H1 (cell line): ENCODE measurements at regions not wholly inside any gene's neighbourhood (a gene's known extent, or its start where the extent isn't known, plus 50 kb on each side); places are given as distances from the start of the nearest gene placed in this dataset.

Source experiments
- CTCF ChIA-PET: fragments of 300-600 bp; sonication (Branson Sonifier 250); formaldehyde crosslinking; loops from one replicate; lab custom pipeline; 2021; ENCODE audit not compliant: partially characterized antibody; lab: Charles Lee
- POLR2A ChIA-PET: fragments of 300-600 bp; sonication (Branson Sonifier 250); formaldehyde crosslinking; loops from one replicate; lab custom pipeline; 2021; ENCODE audit warnings: inconsistent platforms; ENCODE audit not compliant: partially characterized antibody; lab: Charles Lee
- DNase-seq, 2 experiments: peaks; one replicate each; pipeline versions ENCODE4 v3.0.0 to v3.0.0-alpha.2; 2010 to 2022; ENCODE audit warnings: low spot score in 2 of 2, low read depth in 1 of 2, mixed read lengths in 1 of 2
- FAIRE-seq: peaks from 2 replicates; lab custom pipeline; 2011; peaks lifted over from hg19 to GRCh38; lab: Jason Lieb, UNC
- H2AFZ ChIP-seq: 2 replicates; pipeline ENCODE4 v1.8.1; 2012; ENCODE audit warnings: low read length, inconsistent platforms
- H2AK5ac ChIP-seq: 2 replicates; pipeline ENCODE4 v1.6.1; 2013; ENCODE audit warnings: low read depth, low read length
- H2BK120ac ChIP-seq: replicated peaks from 2 replicates; pipeline ENCODE3; 2013; ENCODE audit warnings: low read depth, low read length, inconsistent platforms
- H2BK12ac ChIP-seq: 2 replicates; pipeline ENCODE4 v1.6.1; 2013; ENCODE audit warnings: low read depth, low read length
- H2BK15ac ChIP-seq: 2 replicates; pipeline ENCODE4 v1.6.1; 2013; ENCODE audit warnings: low read length
- H2BK20ac ChIP-seq: 2 replicates; pipeline ENCODE4 v1.6.1; 2013; ENCODE audit warnings: low read length
- H2BK5ac ChIP-seq: 2 replicates; pipeline ENCODE4 v1.6.1; 2013; ENCODE audit warnings: low read depth, low read length
- H3K14ac ChIP-seq: 2 replicates; pipeline ENCODE4 v1.6.1; 2013; ENCODE audit warnings: inconsistent platforms; ENCODE audit not compliant: insufficient read length
- H3K18ac ChIP-seq: 2 replicates; pipeline ENCODE4 v1.6.1; 2013; ENCODE audit warnings: low read length; ENCODE audit errors: extremely low read depth
- H3K23ac ChIP-seq: 2 replicates; pipeline ENCODE4 v1.6.1; 2013; ENCODE audit warnings: inconsistent platforms; ENCODE audit not compliant: insufficient read length
- H3K23me2 ChIP-seq: 2 replicates; pipeline ENCODE4 v1.6.1; 2013; ENCODE audit warnings: low read depth, low read length
- H3K27ac ChIP-seq: 2 replicates; pipeline ENCODE4 v1.6.1; 2011; ENCODE audit warnings: low read depth, low read length, inconsistent platforms
- H3K27me3 ChIP-seq, 4 experiments: replicated peaks in 1 of 4; 1 replicate in 1 of 4; 2 replicates in 3 of 4; pipeline versions ENCODE4 v1.6.1 to v1.8.1; 2011 to 2013; ENCODE audit warnings: low read length in 3 of 4, mild to moderate bottlenecking in 3 of 4, inconsistent platforms in 2 of 4, mixed read lengths in 2 of 4, moderate library complexity in 1 of 4; ENCODE audit not compliant: control insufficient read depth in 3 of 4, insufficient read depth in 3 of 4; ENCODE audit errors: extremely low read depth in 1 of 4
- H3K36me3 ChIP-seq, 4 experiments: 2 replicates each; pipeline versions ENCODE4 v1.6.1 to v1.8.1; 2011 to 2013; ENCODE audit warnings: mild to moderate bottlenecking in 4 of 4, low read length in 3 of 4, moderate library complexity in 2 of 4, control low read depth in 1 of 4, inconsistent platforms in 1 of 4; ENCODE audit not compliant: insufficient read depth in 4 of 4, control insufficient read depth in 2 of 4
- H3K4ac ChIP-seq: replicated peaks from 2 replicates; pipeline ENCODE3; 2013; ENCODE audit warnings: low read length, low read depth, mixed read lengths, inconsistent platforms; ENCODE audit not compliant: insufficient read length
- H3K4me1 ChIP-seq, 4 experiments: replicated peaks in 1 of 4; 1 replicate in 1 of 4; 2 replicates in 3 of 4; pipeline versions ENCODE4 v1.6.1 to v1.8.1; 2011 to 2013; ENCODE audit warnings: low read length in 3 of 4, inconsistent platforms in 2 of 4, mixed read lengths in 1 of 4; ENCODE audit not compliant: insufficient read depth in 4 of 4, control insufficient read depth in 3 of 4
- H3K4me2 ChIP-seq, 2 experiments: 2 replicates each; pipeline versions ENCODE4 v1.6.1 to v1.8.1; 2011 to 2013; ENCODE audit warnings: low read depth in 2 of 2, low read length in 2 of 2, control low read depth in 1 of 2, inconsistent platforms in 1 of 2, mild to moderate bottlenecking in 1 of 2; ENCODE audit not compliant: insufficient read depth in 1 of 2
- H3K4me3 ChIP-seq, 4 experiments: fragments of 200-600, 300-600 bp in 1 of 4; sonication (generic), shearing (Covaris generic), sonication (Bioruptor Twin) in 1 of 4; 2 replicates each; pipeline versions ENCODE4 v1.5.1 to v1.8.1; 2011 to 2016; ENCODE audit warnings: low read length in 4 of 4, low read depth in 3 of 4, control low read depth in 2 of 4, inconsistent platforms in 2 of 4, mild to moderate bottlenecking in 2 of 4, mixed read lengths in 1 of 4, moderate library complexity in 1 of 4; ENCODE audit not compliant: insufficient read depth in 2 of 4; ENCODE audit errors: extremely low read depth in 1 of 4
- H3K56ac ChIP-seq: replicated peaks from 2 replicates; pipeline ENCODE3; 2013; ENCODE audit warnings: low read depth, mild to moderate bottlenecking, mixed read lengths, low read length, inconsistent platforms; ENCODE audit not compliant: insufficient read length
- H3K79me1 ChIP-seq: 2 replicates; pipeline ENCODE4 v1.6.1; 2013; ENCODE audit warnings: low read depth, low read length, control low read depth
- H3K79me2 ChIP-seq, 2 experiments: 2 replicates each; pipeline versions ENCODE4 v1.6.1 to v1.8.1; 2012 to 2013; ENCODE audit warnings: low read length in 2 of 2, mild to moderate bottlenecking in 2 of 2, inconsistent platforms in 1 of 2; ENCODE audit not compliant: insufficient read depth in 2 of 2, control insufficient read depth in 1 of 2
- H3K9ac ChIP-seq, 4 experiments: replicated peaks in 1 of 4; 1 replicate in 1 of 4; 2 replicates in 3 of 4; pipeline versions ENCODE4 v1.6.1 to v1.8.1; 2011 to 2013; ENCODE audit warnings: low read depth in 3 of 4, low read length in 3 of 4, control low read depth in 2 of 4, mild to moderate bottlenecking in 2 of 4, moderate library complexity in 2 of 4, inconsistent platforms in 1 of 4; ENCODE audit errors: extremely low read depth in 1 of 4
- H3K9me3 ChIP-seq, 2 experiments: 2 replicates each; pipeline versions ENCODE4 v1.6.1 to v1.8.1; 2012 to 2013; ENCODE audit warnings: mild to moderate bottlenecking in 2 of 2, moderate library complexity in 2 of 2, control low read depth in 1 of 2, inconsistent platforms in 1 of 2, low read depth in 1 of 2, low read length in 1 of 2, mixed read lengths in 1 of 2; ENCODE audit not compliant: insufficient read depth in 2 of 2
- H4K20me1 ChIP-seq, 2 experiments: replicated peaks in 1 of 2; 2 replicates each; pipeline versions ENCODE3 to v1.8.1; 2011 to 2013; ENCODE audit warnings: inconsistent platforms in 2 of 2, low read length in 2 of 2, mild to moderate bottlenecking in 1 of 2; ENCODE audit not compliant: insufficient read depth in 2 of 2, control insufficient read depth in 1 of 2
- H4K5ac ChIP-seq: 2 replicates; pipeline ENCODE4 v1.6.1; 2013; ENCODE audit warnings: low read length, low read depth, mixed read lengths, inconsistent platforms; ENCODE audit not compliant: insufficient read length
- H4K8ac ChIP-seq: 2 replicates; pipeline ENCODE4 v1.8.0; 2013; ENCODE audit warnings: mild to moderate bottlenecking, moderate library complexity, low read length, inconsistent platforms; ENCODE audit not compliant: insufficient read depth; ENCODE audit errors: extremely low read depth
- H4K91ac ChIP-seq: replicated peaks from 2 replicates; pipeline ENCODE3; 2013; ENCODE audit warnings: low read length, mixed read lengths, inconsistent platforms; ENCODE audit not compliant: insufficient read length
- BRCA1 ChIP-seq: IDR thresholded peaks from 2 replicates; pipeline ENCODE4 v1.6.1; 2012; ENCODE audit warnings: low read depth, low read length, improper control_type of control experiment
- HDAC2 ChIP-seq, 2 experiments: fragments of 300-600 bp in 1 of 2; sonication (generic) in 1 of 2; IDR thresholded peaks; 2 replicates each; pipeline ENCODE4 v1.6.1; 2011 to 2012; ENCODE audit warnings: low read depth in 2 of 2, low read length in 2 of 2, mild to moderate bottlenecking in 2 of 2, moderate library complexity in 2 of 2, borderline replicate concordance in 1 of 2, inconsistent platforms in 1 of 2
- HDAC6 ChIP-seq: IDR thresholded peaks from one replicate; pipeline ENCODE4 v1.7.1; 2012; ENCODE audit warnings: low read depth, mild to moderate bottlenecking, inconsistent platforms, low read length, moderate library complexity
- KDM1A ChIP-seq: fragments of 200-600, 300-600 bp; sonication (generic); IDR thresholded peaks from 2 replicates; pipeline ENCODE4 v1.7.1; 2016; ENCODE audit warnings: mild to moderate bottlenecking, low read length, borderline replicate concordance
- NANOG ChIP-seq: IDR thresholded peaks from 2 replicates; pipeline ENCODE4 v1.6.1; 2011; ENCODE audit warnings: low read length, low read depth, mild to moderate bottlenecking, inconsistent platforms; ENCODE audit not compliant: insufficient read depth, poor library complexity, severe bottlenecking
- POLR2AphosphoS5 ChIP-seq: IDR thresholded peaks from 2 replicates; pipeline ENCODE4 v1.6.1; 2011; ENCODE audit warnings: low read depth, low read length
- RAD21 ChIP-seq, 2 experiments: IDR thresholded peaks in 1 of 2; conservative IDR thresholded peaks in 1 of 2; 2 replicates each; pipeline ENCODE4 v1.6.1; 2011; ENCODE audit warnings: low read depth in 2 of 2, low read length in 2 of 2, improper control_type of control experiment in 1 of 2, inconsistent platforms in 1 of 2, mild to moderate bottlenecking in 1 of 2, moderate library complexity in 1 of 2
- RNF2 ChIP-seq: fragments of 200-900, 300-1000 bp; sonication (generic); IDR thresholded peaks from 2 replicates; pipeline ENCODE4 v1.7.1; 2016; ENCODE audit warnings: borderline replicate concordance, low read depth, mild to moderate bottlenecking, antibody characterized with exemption, low read length; ENCODE audit not compliant: poor library complexity, severe bottlenecking; ENCODE audit errors: missing control alignments
- SUZ12 ChIP-seq: fragments of 200-600 bp; sonication (generic); IDR thresholded peaks from 2 replicates; pipeline ENCODE4 v1.6.1; 2012; ENCODE audit warnings: mild to moderate bottlenecking, inconsistent platforms, low read length, moderate library complexity, mixed read lengths
- YY1 ChIP-seq: IDR thresholded peaks from 2 replicates; pipeline ENCODE4 v1.6.1; 2011; ENCODE audit warnings: low read depth, mild to moderate bottlenecking, low read length
- WGBS, 2 experiments: shearing (Covaris generic) in 1 of 2; methylation state at CpG; one replicate each; pipeline versions ENCODE4 v1.1.6 to v1.1.7; 2013 to 2015; ENCODE audit warnings: low lambda C conversion rate in 2 of 2, mixed read lengths in 2 of 2, inconsistent platforms in 1 of 2, low coverage in 1 of 2, missing lambda C conversion rate in 1 of 2; ENCODE audit not compliant: insufficient replicate concordance in 2 of 2, insufficient coverage in 1 of 2, insufficient read length in 1 of 2; ENCODE audit errors: extremely low coverage in 1 of 2, missing lambda C conversion rate in 1 of 2; 5-methylcytosine and 5-hydroxymethylcytosine counted together

GRCh38 chr7:13826752-13827151, 162.7 kb downstream of the ETV1 start:
- H3K23me2 ChIP-seq, result no peaks in the 10 kb centered on the region
- TF ChIP-seq HDAC6 (no peak), POLR2AphosphoS5 (no peak), BRCA1 (no peak), NANOG (no peak), SUZ12 (no peak), KDM1A (no peak), YY1 (no peak), HDAC2 (IDR thresholded peaks at IDR 0.05; ENCODE audit: borderline replicate concordance in 1 of 2, low read depth in 2 of 2, low read length in 2 of 2) (no peak), RAD21 (IDR thresholded peaks at IDR 0.05 in 1 of 2, conservative IDR thresholded peaks at IDR 0.05 in 1 of 2; ENCODE audit: low read depth in 2 of 2, low read length in 2 of 2) (no peak), RNF2 (no peak)
- TF ChIP-seq, all 59 proteins: peak for 0
- H3K4me3 ChIP-seq, result no peak overlapping the region
- H3K4ac ChIP-seq, result no peak overlapping the region
- no peaks in the 10 kb centered on the region for H3K79me2 ChIP-seq
- H3K4me2 ChIP-seq, result no peak overlapping the region
- no peaks in the 10 kb centered on the region for H3K36me3 ChIP-seq
- H4K8ac ChIP-seq, result no peak overlapping the region
- no peak overlapping the region for H2AFZ ChIP-seq
- DNase-seq, result no peak
- no peak overlapping the region for H2BK15ac ChIP-seq
- H3K27ac ChIP-seq, result no peak overlapping the region
- H3K14ac ChIP-seq, result no peak overlapping the region
- H3K23ac ChIP-seq, result no peak overlapping the region
- no peak overlapping the region for H3K56ac ChIP-seq
- no peak overlapping the region for H4K5ac ChIP-seq
- H2BK120ac ChIP-seq, result no peak overlapping the region
- WGBS, 2 experiments, result 77% methylated on average over 4 of the region's 4 CpGs; no CpG with 5 or more reads in 1 of the 2 experiments
- no peaks in the 10 kb centered on the region for H3K4me1 ChIP-seq
- H3K9me3 ChIP-seq, result no peaks in the 10 kb centered on the region
- no peak overlapping the region for H2BK20ac ChIP-seq
- no peak overlapping the region for H2BK12ac ChIP-seq
- FAIRE-seq, result no peak
- H4K91ac ChIP-seq, result no peak overlapping the region
- no peaks in the 10 kb centered on the region for H4K20me1 ChIP-seq
- H2BK5ac ChIP-seq, result no peak overlapping the region
- no peak overlapping the region for H3K18ac ChIP-seq
- POLR2A ChIA-PET, result no interaction called here
- no peaks in the 10 kb centered on the region for H3K79me1 ChIP-seq
- H3K27me3 ChIP-seq, result no peaks in the 10 kb centered on the region
- CTCF ChIA-PET, result interaction anchor here (0.6 kb wide), 1 partner anchor 590 kb away, joined by 3 read pairs; no protein-coding TSS in a partner anchor
- H3K9ac ChIP-seq, result no peak overlapping the region
- H2AK5ac ChIP-seq, result no peak overlapping the region
